Astrocyte of the cerebellum (primary cell): ENCODE measurements at regions not wholly inside any gene's neighbourhood (a gene's known extent, or its start where the extent isn't known, plus 50 kb on each side); places are given as distances from the start of the nearest gene placed in this dataset.
"Not testable (repeated sequence)": the region's sequence is repeated elsewhere in the genome, so short reads cannot be mapped to it uniquely, and the experiment has no call there.

Experiments
- DNase-seq: peaks from one replicate; pipeline ENCODE4 v3.0.0-alpha.2; 2011; ENCODE audit warnings: low read depth
- H3K4me3 ChIP-seq: 2 replicates; pipeline ENCODE4 v1.5.1; 2011; ENCODE audit warnings: mild to moderate bottlenecking, low read depth, low read length, moderate library complexity
- in situ Hi-C: cut with HindIII; loops from 2 replicates; pipeline ENCODE4 v1.10.0; 2017; ENCODE audit warnings: low sequenced_read_pairs
- TF ChIP-seq, protein P1 (sequence below): IDR thresholded peaks from 2 replicates; pipeline ENCODE4 v1.5.1; 2012; ENCODE audit warnings: low read length, low read depth, moderate library complexity, mild to moderate bottlenecking; ENCODE audit errors: missing control alignments

DNA sequence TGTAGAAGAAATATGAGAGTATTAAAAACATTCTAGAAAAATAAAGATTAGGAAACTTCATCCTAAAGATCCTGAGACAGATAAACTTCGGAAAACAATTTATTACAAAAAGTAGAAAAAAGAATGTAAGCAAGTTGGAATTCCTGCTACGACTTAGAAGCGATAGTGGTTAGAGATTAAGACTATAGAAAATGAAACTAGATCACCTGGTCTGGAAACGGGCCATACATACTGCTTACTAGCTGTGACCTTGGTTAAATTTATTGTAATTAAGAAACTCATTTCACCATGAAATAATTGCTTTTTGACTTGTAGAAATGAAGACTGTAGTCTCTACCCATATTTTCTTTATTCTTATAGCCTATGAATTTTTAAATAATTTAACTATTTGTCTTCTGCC, 614.1 kb downstream of the SLC16A7 start:
- H3K4me3 ChIP-seq: no peak overlapping the region
- no peak for DNase-seq
- TF ChIP-seq, protein P1, sequence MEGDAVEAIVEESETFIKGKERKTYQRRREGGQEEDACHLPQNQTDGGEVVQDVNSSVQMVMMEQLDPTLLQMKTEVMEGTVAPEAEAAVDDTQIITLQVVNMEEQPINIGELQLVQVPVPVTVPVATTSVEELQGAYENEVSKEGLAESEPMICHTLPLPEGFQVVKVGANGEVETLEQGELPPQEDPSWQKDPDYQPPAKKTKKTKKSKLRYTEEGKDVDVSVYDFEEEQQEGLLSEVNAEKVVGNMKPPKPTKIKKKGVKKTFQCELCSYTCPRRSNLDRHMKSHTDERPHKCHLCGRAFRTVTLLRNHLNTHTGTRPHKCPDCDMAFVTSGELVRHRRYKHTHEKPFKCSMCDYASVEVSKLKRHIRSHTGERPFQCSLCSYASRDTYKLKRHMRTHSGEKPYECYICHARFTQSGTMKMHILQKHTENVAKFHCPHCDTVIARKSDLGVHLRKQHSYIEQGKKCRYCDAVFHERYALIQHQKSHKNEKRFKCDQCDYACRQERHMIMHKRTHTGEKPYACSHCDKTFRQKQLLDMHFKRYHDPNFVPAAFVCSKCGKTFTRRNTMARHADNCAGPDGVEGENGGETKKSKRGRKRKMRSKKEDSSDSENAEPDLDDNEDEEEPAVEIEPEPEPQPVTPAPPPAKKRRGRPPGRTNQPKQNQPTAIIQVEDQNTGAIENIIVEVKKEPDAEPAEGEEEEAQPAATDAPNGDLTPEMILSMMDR: no peak
- in situ Hi-C loops: no loop called here

GRCh38 chr12:60210756-60211155, 614.9 kb downstream of the SLC16A7 start:
- no peak for DNase-seq
- in situ Hi-C loops: no loop called here
- TF ChIP-seq, protein P1: no peak
- H3K4me3 ChIP-seq: no peak overlapping the region

- TF ChIP-seq, protein P1: no peak
- no peak overlapping the region for H3K4me3 ChIP-seq
- in situ Hi-C loops: no loop called here
- DNase-seq: no peak
These were observed 615.4 kb downstream of the SLC16A7 start for GRCh38 chr12:60211244-60211643.

DNA sequence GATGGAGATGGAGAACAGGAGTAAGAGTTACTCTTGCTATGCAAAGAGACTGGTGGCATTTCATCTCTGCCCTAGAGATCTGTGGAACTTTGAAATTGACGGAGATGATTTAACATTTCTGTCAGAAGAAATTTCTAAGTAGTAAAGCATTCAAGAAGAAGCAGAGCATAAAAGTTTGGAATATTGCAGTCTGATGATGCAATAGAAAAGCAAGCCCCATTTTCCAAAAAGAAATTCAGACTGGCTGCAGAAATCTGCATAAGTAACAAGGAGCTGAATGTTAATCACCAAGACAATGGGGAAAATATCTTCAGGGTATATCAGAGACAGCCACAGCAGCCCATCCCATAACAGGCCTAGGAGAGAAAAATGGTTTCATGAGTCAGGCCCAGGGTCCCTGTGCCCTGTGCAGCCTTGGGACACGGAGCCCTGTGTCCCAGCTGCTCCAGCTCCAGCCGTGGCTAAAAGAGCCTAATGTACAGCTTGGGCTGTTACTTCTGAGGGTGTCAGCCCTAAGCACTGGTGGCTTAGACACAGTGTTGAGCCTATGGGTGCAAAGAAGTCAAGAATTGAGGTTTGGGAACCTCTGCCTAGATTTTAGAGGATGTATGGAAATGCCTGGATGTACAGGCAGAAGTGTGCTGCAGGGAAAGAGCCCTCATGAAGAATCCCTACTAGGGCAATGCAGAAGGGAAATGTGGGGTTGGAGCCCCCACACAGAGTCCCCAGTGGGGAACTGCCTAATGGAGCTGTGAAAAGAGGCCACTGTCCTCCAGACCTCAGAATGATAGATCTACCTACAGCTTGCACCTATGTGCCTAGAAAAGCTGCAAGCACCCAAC, 616.6 kb downstream of the SLC16A7 start:
- TF ChIP-seq, protein P1: no peak
- no peak overlapping the region for H3K4me3 ChIP-seq
- no peak for DNase-seq
- in situ Hi-C loops: no loop called here

DNA sequence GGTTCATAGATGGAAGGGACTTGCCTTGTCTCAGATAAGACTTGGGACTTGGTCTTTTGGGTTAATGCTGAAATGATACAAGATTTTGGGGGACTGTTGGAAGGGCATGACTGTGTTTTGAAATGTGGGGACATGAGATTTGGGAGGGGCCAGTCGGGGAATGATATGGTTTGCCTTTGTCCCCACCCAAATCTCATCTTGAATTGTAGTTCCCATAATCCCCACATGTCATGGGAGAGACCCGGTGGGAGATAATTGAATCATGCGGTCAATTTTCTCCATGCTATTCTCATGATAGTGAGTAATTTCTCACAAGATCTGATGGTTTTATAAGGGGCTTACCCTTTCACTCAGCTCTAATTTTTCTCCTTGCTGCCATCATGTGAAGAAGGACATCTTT, 617.4 kb downstream of the SLC16A7 start:
- H3K4me3 ChIP-seq, in situ Hi-C loops, DNase-seq: not testable (repeated sequence)

GRCh38 chr12:60216226-60216625, 620.4 kb downstream of the SLC16A7 start:
- in situ Hi-C loops: no loop called here
- TF ChIP-seq, protein P1: no peak
- DNase-seq: no peak
- no peak overlapping the region for H3K4me3 ChIP-seq

DNA sequence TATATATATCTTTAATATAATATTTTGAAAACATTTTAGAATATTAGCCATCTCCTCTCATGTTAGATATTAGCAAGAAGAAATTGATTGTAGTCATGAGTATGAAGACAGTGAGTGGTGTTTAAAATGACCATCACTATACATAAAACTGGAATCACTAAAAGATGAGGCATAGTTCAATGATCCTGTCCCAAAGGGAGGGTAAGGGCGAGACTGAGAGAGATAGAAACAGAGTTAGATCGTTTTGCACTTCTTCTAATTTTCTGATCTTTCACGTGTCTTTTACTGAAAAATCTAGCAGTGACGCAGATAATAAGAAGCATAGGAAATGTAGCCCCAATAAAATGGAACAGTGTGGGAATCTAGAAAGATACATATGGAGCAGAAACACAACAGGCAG, 627.4 kb downstream of the SLC16A7 start:
- H3K4me3 ChIP-seq: no peak overlapping the region
- in situ Hi-C loops: no loop called here
- DNase-seq: no peak
- TF ChIP-seq, protein P1: no peak
